ENCODE measurements at regions not wholly inside any gene's neighbourhood (a gene's known extent, or its start where the extent isn't known, plus 50 kb on each side); places are given as distances from the start of the nearest gene placed in this dataset.

DNA sequence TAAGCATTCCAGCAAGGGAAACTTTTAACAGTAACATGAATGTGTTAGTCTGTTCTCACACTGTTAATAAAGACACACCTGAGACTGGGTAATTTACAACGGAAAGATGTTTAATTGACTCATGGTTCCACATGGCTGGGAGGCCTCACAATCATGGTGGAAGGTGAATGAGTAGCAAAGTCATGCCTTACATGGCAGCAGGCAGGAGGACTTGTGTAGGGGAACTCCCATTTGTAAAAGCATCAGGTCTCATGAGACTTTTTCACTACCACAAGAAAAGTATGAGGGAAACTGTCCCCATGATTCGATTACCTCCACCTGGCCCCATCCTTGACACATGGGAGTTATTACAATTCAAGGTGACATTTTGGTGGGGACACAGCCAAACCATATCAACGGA, 168.3 kb downstream of the PAH start:
- no peak for ATAC-seq
- H3K27ac Mint-ChIP-seq: no peak overlapping the region
- DNase-seq: no peak

DNA sequence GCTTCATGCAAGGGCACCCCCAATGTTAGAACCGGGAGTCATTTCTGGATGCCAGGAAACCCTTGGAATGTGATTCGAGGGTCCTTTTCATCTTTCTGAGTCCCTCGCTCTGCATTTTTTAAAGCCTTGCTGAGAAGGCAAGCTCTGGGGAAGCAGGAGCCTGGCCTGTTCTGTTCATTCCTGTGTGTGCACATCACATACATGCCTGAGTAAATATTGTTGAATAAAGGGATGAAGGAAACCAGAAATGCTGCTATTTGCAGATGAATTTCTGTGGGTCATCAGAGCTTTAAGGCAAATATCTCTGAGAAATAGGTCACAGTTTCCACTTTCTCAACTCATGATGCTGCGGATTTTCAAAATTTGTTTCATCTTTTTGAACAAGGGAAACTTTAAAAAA, 170.1 kb downstream of the PAH start:
- Mint-ChIP-seq H3K4me3 (no peak overlapping the region), H3K36me3 (no peaks in the 10 kb centered on the region), H3K27me3 (peaks cover under 1% of the 10 kb centered on the region), H3K9me3 (ENCODE audit: low read depth) (no peaks in the 10 kb centered on the region), H3K4me1 (no peaks in the 10 kb centered on the region), H3K27ac (no peak overlapping the region)
- DNase-seq (no peak), ATAC-seq (no peak)
- CTCF ChIA-PET: no interaction called here

More for the DNA sequence above, 168.3 kb downstream of the PAH start:
- CTCF ChIA-PET: interaction anchor here (0.6 kb wide), 1 partner anchor 832 kb away, joined by 3 read pairs; no protein-coding TSS in a partner anchor
- H3K9me3 Mint-ChIP-seq (ENCODE audit: low read depth): no peaks in the 10 kb centered on the region
- no peaks in the 10 kb centered on the region for H3K36me3 Mint-ChIP-seq
- no peaks in the 10 kb centered on the region for H3K4me1 Mint-ChIP-seq
- H3K4me3 Mint-ChIP-seq: no peak overlapping the region
- H3K27me3 Mint-ChIP-seq: peaks cover 6% of the 10 kb centered on the region

- CTCF ChIA-PET: no interaction called here
- H3K27ac Mint-ChIP-seq: no peak overlapping the region
- no peaks in the 10 kb centered on the region for H3K36me3 Mint-ChIP-seq
- H3K4me1 Mint-ChIP-seq: no peaks in the 10 kb centered on the region
- no peaks in the 10 kb centered on the region for H3K27me3 Mint-ChIP-seq
- no peak for DNase-seq
- H3K4me3 Mint-ChIP-seq: no peak overlapping the region
- H3K9me3 Mint-ChIP-seq (ENCODE audit: low read depth): no peaks in the 10 kb centered on the region
- no peak for ATAC-seq
Observed at GRCh38 chr12:102745971-102746600, 171.0 kb downstream of the PAH start.

- Mint-ChIP-seq H3K9me3 (ENCODE audit: low read depth) (no peaks in the 10 kb centered on the region), H3K4me1 (no peaks in the 10 kb centered on the region), H3K36me3 (no peaks in the 10 kb centered on the region), H3K4me3 (no peak overlapping the region), H3K27ac (no peak overlapping the region), H3K27me3 (no peaks in the 10 kb centered on the region)
- no peak for DNase-seq
- no peak for ATAC-seq
- CTCF ChIA-PET: interaction anchor here (1.0 to 1.6 kb wide), 4 partner anchors 11 to 797 kb away, joined by 3 to 4 read pairs (median 3); no protein-coding TSS in a partner anchor
Observed at GRCh38 chr12:102741196-102741595, 175.8 kb downstream of the PAH start.

- ATAC-seq: no peak
- Mint-ChIP-seq H3K9me3 (ENCODE audit: low read depth) (no peaks in the 10 kb centered on the region), H3K36me3 (no peaks in the 10 kb centered on the region), H3K4me3 (no peak overlapping the region), H3K27ac (no peak overlapping the region), H3K27me3 (no peaks in the 10 kb centered on the region), H3K4me1 (peaks cover 1% of the 10 kb centered on the region)
- no peak for DNase-seq
- CTCF ChIA-PET: interaction anchor here (1.0 to 1.6 kb wide), 7 partner anchors 11 to 796 kb away, joined by 3 to 4 read pairs (median 3); no protein-coding TSS in a partner anchor
Observed at GRCh38 chr12:102740141-102740955, 176.7 kb downstream of the PAH start.

DNA sequence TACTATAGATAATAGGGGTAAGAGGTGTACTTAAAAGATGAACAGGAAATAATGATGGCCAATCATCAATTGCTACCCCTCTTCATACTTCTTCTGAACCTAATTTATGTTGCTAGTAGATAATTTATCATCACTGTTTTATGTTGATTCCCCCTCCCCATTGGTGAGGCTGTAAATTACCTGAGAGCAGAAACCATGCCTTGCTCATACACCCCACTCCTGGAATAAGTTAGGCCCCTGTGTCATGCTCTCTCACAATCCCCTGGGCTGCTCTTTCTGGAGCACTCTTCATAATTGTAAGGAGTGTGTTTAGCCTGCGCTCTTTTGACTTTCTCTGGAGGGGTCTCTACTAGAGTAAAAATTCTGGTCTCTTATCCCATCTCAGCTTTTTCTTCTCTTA, 180.7 kb downstream of the PAH start:
- H3K27me3 Mint-ChIP-seq: no peaks in the 10 kb centered on the region
- no peak overlapping the region for H3K4me3 Mint-ChIP-seq
- H3K36me3 Mint-ChIP-seq: no peaks in the 10 kb centered on the region
- CTCF ChIA-PET: no interaction called here
- DNase-seq (no peak), ATAC-seq (no peak)
- no peak overlapping the region for H3K27ac Mint-ChIP-seq
- no peaks in the 10 kb centered on the region for H3K9me3 Mint-ChIP-seq (ENCODE audit: low read depth)
- H3K4me1 Mint-ChIP-seq: peaks cover 7% of the 10 kb centered on the region

DNA sequence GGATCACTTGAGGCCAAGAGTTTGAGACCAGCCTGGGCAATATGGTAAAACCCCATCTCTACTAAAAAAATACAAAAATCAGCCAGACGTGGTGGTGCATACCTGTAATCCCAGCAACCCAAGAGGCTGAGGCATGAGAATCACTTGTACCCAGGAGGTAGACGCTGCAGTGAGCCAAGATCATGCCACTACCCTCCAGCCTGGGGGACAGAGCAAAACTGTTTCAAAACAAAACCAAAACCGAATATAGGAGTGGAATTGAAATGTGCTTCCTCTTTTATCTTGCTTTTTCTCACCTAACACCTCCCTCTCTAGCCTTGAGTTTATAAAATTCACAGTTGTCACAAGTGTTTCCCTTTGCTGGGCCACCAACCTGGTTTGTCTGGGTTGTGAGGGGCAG, 181.9 kb downstream of the PAH start:
- Mint-ChIP-seq H3K4me1 (peaks cover 7% of the 10 kb centered on the region), H3K27ac (peak overlapping the region; percentile 7), H3K27me3 (no peaks in the 10 kb centered on the region), H3K36me3 (no peaks in the 10 kb centered on the region), H3K4me3 (peak overlapping the region; percentile 6), H3K9me3 (ENCODE audit: low read depth) (no peaks in the 10 kb centered on the region)
- DNase-seq (no peak), ATAC-seq (peak; percentile 53)
- CTCF ChIA-PET: no interaction called here

- Mint-ChIP-seq H3K4me3 (no peak overlapping the region), H3K4me1 (peaks cover 18% of the 10 kb centered on the region), H3K36me3 (no peaks in the 10 kb centered on the region), H3K9me3 (ENCODE audit: low read depth) (peaks cover 2% of the 10 kb centered on the region), H3K27me3 (no peaks in the 10 kb centered on the region), H3K27ac (no peak overlapping the region)
- CTCF ChIA-PET: no interaction called here
- no peak for ATAC-seq
- DNase-seq: no peak
Observed at GRCh38 chr12:102730996-102731395, 186.0 kb downstream of the PAH start.

DNA sequence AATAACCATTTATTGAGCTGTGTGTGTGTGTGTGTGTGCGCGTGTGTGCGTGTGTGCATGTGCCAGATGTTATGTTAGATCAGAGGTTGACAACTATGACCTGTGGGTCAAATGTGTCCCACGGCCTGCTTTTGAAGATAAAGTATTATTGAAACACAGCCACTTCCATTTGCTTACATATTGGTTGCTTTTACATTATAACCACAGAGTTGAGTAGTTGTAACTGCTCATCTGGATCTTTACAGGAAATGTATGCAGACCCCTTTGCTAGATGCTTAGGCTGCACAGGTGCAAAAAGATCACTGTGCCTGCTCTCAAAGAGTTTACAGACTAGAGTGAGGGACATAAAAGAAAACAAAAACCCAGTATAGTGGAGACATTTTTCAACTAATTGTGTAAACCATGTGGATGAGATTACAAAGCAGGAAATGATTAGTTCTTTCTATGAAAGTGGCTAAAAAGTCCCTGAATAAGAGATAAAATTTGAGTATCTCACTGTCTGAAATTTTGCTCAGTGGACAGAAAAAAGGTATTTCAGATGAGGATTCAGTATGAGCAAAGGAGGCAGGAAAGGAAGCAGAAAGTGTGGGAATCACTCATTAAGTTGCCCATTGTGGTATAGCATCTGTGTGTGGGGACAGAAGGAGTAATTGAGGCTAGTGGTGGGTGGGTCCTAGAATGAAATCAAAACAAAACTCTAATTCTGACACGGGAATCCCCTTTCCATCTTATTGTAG, 188.4 kb downstream of the PAH start:
- Mint-ChIP-seq H3K36me3 (no peaks in the 10 kb centered on the region), H3K4me3 (no peak overlapping the region), H3K27ac (peak overlapping the region; percentile 24), H3K9me3 (ENCODE audit: low read depth) (peaks cover 2% of the 10 kb centered on the region), H3K27me3 (peaks cover 2% of the 10 kb centered on the region), H3K4me1 (peaks cover 11% of the 10 kb centered on the region)
- no peak for DNase-seq
- no peak for ATAC-seq
- CTCF ChIA-PET: interaction anchor here (1.2 to 1.5 kb wide), 2 partner anchors 12 to 13 kb away, joined by 3 read pairs; no protein-coding TSS in a partner anchor

DNA sequence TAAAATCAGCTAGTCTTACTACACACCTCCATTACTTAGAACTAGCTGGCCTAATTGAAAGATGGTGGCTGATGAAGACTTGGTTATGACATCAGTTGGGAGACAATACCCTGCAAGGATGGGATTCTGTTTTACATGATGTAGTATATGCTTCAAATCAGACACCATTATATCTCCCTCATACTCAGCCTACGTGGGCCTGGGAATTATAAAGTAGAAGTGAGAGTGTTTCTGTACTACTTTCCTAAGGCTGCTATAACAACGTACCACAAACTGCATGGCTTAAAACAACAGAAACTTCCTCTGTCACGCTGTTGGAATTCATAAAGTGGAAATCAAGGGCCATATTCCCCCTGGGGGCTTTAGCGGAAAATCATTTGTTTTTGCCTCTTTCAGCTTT, 190.4 kb downstream of the PAH start:
- peaks cover 2% of the 10 kb centered on the region for H3K9me3 Mint-ChIP-seq (ENCODE audit: low read depth)
- ATAC-seq: no peak
- H3K4me3 Mint-ChIP-seq: no peak overlapping the region
- H3K27me3 Mint-ChIP-seq: peaks cover 2% of the 10 kb centered on the region
- H3K27ac Mint-ChIP-seq: no peak overlapping the region
- peaks cover 11% of the 10 kb centered on the region for H3K4me1 Mint-ChIP-seq
- DNase-seq: no peak
- H3K36me3 Mint-ChIP-seq: no peaks in the 10 kb centered on the region
- CTCF ChIA-PET: no interaction called here

DNA sequence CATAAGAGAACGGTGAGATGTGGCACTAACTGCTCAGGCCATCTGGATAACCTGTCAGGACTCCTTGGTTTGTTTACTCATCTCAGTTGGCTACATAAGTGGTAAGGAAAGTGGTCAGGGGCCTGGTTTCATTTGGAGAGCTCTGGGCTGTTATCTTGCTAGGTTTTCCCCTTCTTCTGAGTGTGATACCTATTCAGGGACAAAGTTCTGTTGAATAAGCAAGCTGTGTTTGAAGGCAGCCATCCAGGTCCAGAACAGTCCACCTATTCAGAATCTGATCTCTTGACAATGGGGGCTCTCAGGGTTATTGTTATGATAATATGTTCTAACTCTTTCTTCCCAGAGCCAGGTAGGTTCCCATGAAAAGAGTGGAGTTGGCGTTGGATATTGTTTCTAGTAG, 194.9 kb downstream of the PAH start:
- Mint-ChIP-seq H3K4me1 (no peaks in the 10 kb centered on the region), H3K36me3 (no peaks in the 10 kb centered on the region), H3K27me3 (peaks cover 2% of the 10 kb centered on the region), H3K4me3 (no peak overlapping the region), H3K9me3 (ENCODE audit: low read depth) (no peaks in the 10 kb centered on the region), H3K27ac (no peak overlapping the region)
- CTCF ChIA-PET: no interaction called here
- ATAC-seq: no peak
- no peak for DNase-seq

DNA sequence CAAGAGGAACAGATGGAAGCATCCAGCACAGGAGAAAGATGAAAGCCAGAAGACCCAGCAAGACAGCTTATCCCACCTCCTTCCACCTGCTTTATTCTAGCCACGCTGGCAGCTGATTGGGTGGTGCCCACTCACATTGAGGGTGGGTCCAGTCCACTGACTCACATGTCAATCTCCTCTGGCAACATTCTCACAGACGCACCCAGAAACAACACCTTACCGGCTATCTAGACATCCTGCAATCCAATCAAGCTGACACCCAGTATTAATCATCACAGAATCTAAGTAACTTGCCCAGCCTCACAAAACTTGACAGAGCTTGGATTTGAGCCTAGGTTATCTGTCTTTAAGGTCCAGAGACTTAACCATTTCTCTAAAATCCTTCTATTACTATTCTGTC, 208.9 kb downstream of the PAH start:
- no peaks in the 10 kb centered on the region for H3K4me1 Mint-ChIP-seq
- no peaks in the 10 kb centered on the region for H3K36me3 Mint-ChIP-seq
- peaks cover 2% of the 10 kb centered on the region for H3K27me3 Mint-ChIP-seq
- no peaks in the 10 kb centered on the region for H3K9me3 Mint-ChIP-seq (ENCODE audit: low read depth)
- DNase-seq (no peak), ATAC-seq (no peak)
- H3K4me3 Mint-ChIP-seq: no peak overlapping the region
- CTCF ChIA-PET: no interaction called here
- no peak overlapping the region for H3K27ac Mint-ChIP-seq

- no peaks in the 10 kb centered on the region for H3K36me3 Mint-ChIP-seq
- no peak overlapping the region for H3K4me3 Mint-ChIP-seq
- no peak for ATAC-seq
- no peaks in the 10 kb centered on the region for H3K9me3 Mint-ChIP-seq (ENCODE audit: low read depth)
- no peaks in the 10 kb centered on the region for H3K4me1 Mint-ChIP-seq
- DNase-seq: no peak
- CTCF ChIA-PET: interaction anchor here (0.9 to 1.4 kb wide), 4 partner anchors 10 to 533 kb away, joined by 3 to 6 read pairs (median 3); no protein-coding TSS in a partner anchor
- H3K27ac Mint-ChIP-seq: no peak overlapping the region
- H3K27me3 Mint-ChIP-seq: peaks cover 9% of the 10 kb centered on the region
Observed at GRCh38 chr12:102702447-102703114, 214.5 kb downstream of the PAH start.

Data from activated CD8-positive, alpha-beta memory T cell treated with anti-CD3 and anti-CD28 coated beads, Interleukin-2, amount 10 ng/mL, durations not matched to agents 7 days and 5 days (primary cell).